IPS-NIHi7 (cell line): ENCODE measurements at regions not wholly inside any gene's neighbourhood (a gene's known extent, or its start where the extent isn't known, plus 50 kb on each side); places are given as distances from the start of the nearest gene placed in this dataset.
A peak's percentile ranks its signal among the peaks of the same experiment; 100 is the strongest.

Experiments used
- DNase-seq: peaks from one replicate; pipeline ENCODE4 v3.0.0; 2012; ENCODE audit warnings: mixed read lengths; ENCODE audit errors: extremely low spot score

- DNase-seq: no peak
Measured at GRCh38 chr6:99073223-99073622, 125.5 kb upstream of the FBXL4 start.

GRCh38 chr6:99066044-99066443, 118.3 kb upstream of the FBXL4 start:
- DNase-seq: no peak

- no peak for DNase-seq
Measured at GRCh38 chr6:99064834-99065233, 117.1 kb upstream of the FBXL4 start.

GRCh38 chr6:99036672-99037071, 88.9 kb upstream of the FBXL4 start:
- DNase-seq: no peak

- DNase-seq: no peak
Measured at GRCh38 chr6:99032396-99032795, 84.7 kb upstream of the FBXL4 start.

GRCh38 chr6:99031957-99032356, 84.2 kb upstream of the FBXL4 start:
- no peak for DNase-seq

- DNase-seq: peak; percentile 20
Measured at GRCh38 chr6:99030915-99031314, 83.2 kb upstream of the FBXL4 start.

GRCh38 chr6:99026135-99026534, 78.4 kb upstream of the FBXL4 start:
- no peak for DNase-seq

GRCh38 chr6:99024089-99024488, 76.3 kb upstream of the FBXL4 start:
- no peak for DNase-seq

- DNase-seq: no peak
Measured at GRCh38 chr6:99022039-99022609, 74.4 kb upstream of the FBXL4 start.

- DNase-seq: no peak
Measured at GRCh38 chr6:99019381-99019780, 71.6 kb upstream of the FBXL4 start.

- no peak for DNase-seq
Measured at GRCh38 chr6:99017150-99017549, 69.4 kb upstream of the FBXL4 start.

GRCh38 chr6:99016355-99016754, 68.6 kb upstream of the FBXL4 start:
- no peak for DNase-seq

- DNase-seq: no peak
Measured at GRCh38 chr6:99014061-99014460, 66.3 kb upstream of the FBXL4 start.

GRCh38 chr6:99013661-99014060, 65.9 kb upstream of the FBXL4 start:
- no peak for DNase-seq

GRCh38 chr6:99013145-99013544, 65.4 kb upstream of the FBXL4 start:
- no peak for DNase-seq

GRCh38 chr6:99011151-99011550, 63.4 kb upstream of the FBXL4 start:
- DNase-seq: no peak

- DNase-seq: no peak
Measured at GRCh38 chr6:99002831-99003230, 55.1 kb upstream of the FBXL4 start.

- DNase-seq: no peak
Measured at GRCh38 chr6:98998103-98998502, 50.4 kb upstream of the FBXL4 start.
